ENCODE measurements at regions not wholly inside any gene's neighbourhood (a gene's known extent, or its start where the extent isn't known, plus 50 kb on each side); places are given as distances from the start of the nearest gene placed in this dataset.

DNA sequence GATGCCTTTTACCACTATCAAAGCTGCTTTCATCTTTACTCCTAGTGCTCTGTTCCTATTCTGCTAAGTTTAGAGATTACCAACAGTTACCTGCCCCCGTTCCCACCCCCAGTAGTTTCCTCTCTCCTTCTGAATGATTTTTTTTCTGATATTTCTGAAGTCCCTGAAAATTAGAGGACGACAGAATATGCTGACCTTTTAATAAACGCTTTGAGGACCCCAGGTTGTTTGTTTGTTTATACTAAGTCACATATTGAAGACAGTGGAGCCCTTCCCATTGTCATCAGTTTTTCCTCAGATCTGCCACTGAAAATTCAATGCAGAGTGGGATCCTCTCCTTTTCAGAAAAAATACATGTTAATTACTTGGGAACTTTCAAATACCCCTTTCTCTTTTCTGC, 1039.3 kb upstream of the AGA start:
- Histone ChIP-seq H3K27ac (no peak overlapping the region), H3K4me1 (no peaks in the 10 kb centered on the region), H3K36me3 (replicated peaks in 1 of 2; ENCODE audit: insufficient read depth in 1 of 2, low read depth in 2 of 2) (no peaks in the 10 kb centered on the region), H3K4me3 (no peak overlapping the region), H3K27me3 (no peaks in the 10 kb centered on the region), H3K9me3 (no peaks in the 10 kb centered on the region)
- DNase-seq (no peak), ATAC-seq (no peak)
- intact Hi-C loops (cut with DNase I): no loop called here
- no peak for TF ChIP-seq POLR2A (IDR thresholded peaks at IDR 0.05)
- TF ChIP-seq, protein P1, sequence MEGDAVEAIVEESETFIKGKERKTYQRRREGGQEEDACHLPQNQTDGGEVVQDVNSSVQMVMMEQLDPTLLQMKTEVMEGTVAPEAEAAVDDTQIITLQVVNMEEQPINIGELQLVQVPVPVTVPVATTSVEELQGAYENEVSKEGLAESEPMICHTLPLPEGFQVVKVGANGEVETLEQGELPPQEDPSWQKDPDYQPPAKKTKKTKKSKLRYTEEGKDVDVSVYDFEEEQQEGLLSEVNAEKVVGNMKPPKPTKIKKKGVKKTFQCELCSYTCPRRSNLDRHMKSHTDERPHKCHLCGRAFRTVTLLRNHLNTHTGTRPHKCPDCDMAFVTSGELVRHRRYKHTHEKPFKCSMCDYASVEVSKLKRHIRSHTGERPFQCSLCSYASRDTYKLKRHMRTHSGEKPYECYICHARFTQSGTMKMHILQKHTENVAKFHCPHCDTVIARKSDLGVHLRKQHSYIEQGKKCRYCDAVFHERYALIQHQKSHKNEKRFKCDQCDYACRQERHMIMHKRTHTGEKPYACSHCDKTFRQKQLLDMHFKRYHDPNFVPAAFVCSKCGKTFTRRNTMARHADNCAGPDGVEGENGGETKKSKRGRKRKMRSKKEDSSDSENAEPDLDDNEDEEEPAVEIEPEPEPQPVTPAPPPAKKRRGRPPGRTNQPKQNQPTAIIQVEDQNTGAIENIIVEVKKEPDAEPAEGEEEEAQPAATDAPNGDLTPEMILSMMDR (IDR thresholded peaks at IDR 0.05): no peak
- WGBS, 2 donors: 27 to 49% methylated on average over 3 of the region's 3 CpGs

DNA sequence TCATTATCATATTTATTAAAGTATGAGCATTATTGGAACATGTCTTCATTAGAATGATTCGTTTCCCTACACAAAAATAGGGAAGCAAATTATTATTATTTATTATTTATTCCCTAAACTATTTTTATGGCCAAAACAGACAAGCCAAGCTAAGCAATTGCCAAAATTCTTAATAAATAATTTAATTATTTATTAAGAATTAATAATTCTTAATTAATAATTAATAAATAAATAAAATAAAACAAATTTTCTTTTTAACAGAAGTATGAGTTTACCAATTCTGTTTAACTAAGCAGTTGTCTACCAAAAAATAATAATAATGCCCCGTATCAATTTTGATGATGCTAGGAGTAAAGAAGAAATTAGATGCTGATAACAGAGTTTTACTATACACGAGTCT, 1080.8 kb upstream of the AGA start:
- Histone ChIP-seq H3K36me3 (replicated peaks in 1 of 2; ENCODE audit: insufficient read depth in 1 of 2, low read depth in 2 of 2) (no peaks in the 10 kb centered on the region), H3K9me3 (no peaks in the 10 kb centered on the region), H3K27ac (no peak overlapping the region), H3K27me3 (no peaks in the 10 kb centered on the region), H3K4me1 (no peaks in the 10 kb centered on the region), H3K4me3 (no peak overlapping the region)
- no peak for ATAC-seq
- intact Hi-C loops (cut with DNase I): no loop called here
- TF ChIP-seq, protein P1 (IDR thresholded peaks at IDR 0.05): no peak
- no peak for TF ChIP-seq POLR2A (IDR thresholded peaks at IDR 0.05)
- WGBS, 2 donors: 61 to 64% methylated on average over 3 of the region's 3 CpGs
- no peak for DNase-seq

DNA sequence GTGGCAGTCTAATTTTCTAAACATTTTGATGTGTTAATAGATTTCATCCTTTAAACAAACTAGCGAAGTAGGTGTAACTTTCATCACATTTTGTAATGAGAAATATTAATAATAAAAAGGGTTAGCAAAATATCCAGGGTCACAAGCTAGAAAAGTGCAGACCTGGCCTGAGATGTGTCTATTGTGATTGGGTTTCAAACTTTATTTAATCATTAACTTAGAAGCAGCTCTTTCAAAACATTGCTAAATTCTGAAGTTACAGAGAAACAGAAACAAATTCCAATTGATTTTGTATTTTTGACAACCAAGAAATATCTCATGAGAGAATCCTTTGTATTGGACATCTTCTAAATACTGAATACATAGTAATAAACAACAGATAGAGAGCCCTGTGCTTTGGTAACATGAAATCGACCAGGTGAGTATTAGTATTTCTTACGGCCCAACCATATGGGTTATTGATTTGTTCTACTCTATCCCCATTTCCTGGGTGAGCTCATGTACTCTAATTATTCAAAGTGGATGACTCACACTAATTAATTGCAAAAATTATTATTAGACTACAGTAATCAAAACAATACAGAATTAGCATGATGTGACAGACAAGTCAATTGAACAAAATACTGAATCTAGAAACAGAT, 1093.8 kb upstream of the AGA start:
- H3K4me1 ChIP-seq: no peaks in the 10 kb centered on the region
- H3K9me3 ChIP-seq: no peaks in the 10 kb centered on the region
- WGBS, 2 donors: 26 to 52% methylated on average over 3 of the region's 3 CpGs
- no peak overlapping the region for H3K4me3 ChIP-seq
- DNase-seq (no peak), ATAC-seq (no peak)
- intact Hi-C loops (cut with DNase I): no loop called here
- H3K27me3 ChIP-seq: no peaks in the 10 kb centered on the region
- no peaks in the 10 kb centered on the region for H3K36me3 ChIP-seq (replicated peaks in 1 of 2; ENCODE audit: insufficient read depth in 1 of 2, low read depth in 2 of 2)
- no peak overlapping the region for H3K27ac ChIP-seq
- TF ChIP-seq POLR2A (IDR thresholded peaks at IDR 0.05): no peak
- TF ChIP-seq, protein P1 (IDR thresholded peaks at IDR 0.05): no peak

DNA sequence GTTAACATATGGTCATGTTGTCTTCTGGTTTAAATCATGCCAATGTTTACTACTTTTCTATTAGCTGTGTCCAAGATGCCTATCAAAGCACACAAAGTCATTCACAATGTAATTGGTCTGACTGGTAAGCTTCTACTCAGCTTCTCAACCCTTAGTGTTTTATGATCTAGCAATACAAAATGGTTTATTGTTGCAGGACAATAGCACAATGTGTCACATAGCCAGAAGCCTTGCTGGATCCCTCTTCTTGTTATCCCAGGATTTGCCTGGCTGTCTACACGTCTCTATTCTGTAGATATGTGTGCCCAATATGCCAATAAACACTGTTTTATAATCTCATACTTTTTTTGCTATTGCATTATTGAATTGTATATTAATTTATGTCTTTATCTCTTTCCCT, 1111.0 kb upstream of the AGA start:
- no peak for ATAC-seq
- Histone ChIP-seq H3K27me3 (peaks cover 0 to 3% of the 10 kb centered on the region in 2 donors), H3K9me3 (no peaks in the 10 kb centered on the region)

More for the DNA sequence above, 1111.0 kb upstream of the AGA start:
- Histone ChIP-seq H3K4me3 (no peak overlapping the region), H3K27ac (no peak overlapping the region), H3K4me1 (no peaks in the 10 kb centered on the region), H3K36me3 (replicated peaks in 1 of 2; ENCODE audit: insufficient read depth in 1 of 2, low read depth in 2 of 2) (no peaks in the 10 kb centered on the region)
- TF ChIP-seq, protein P1 (IDR thresholded peaks at IDR 0.05): no peak
- no peak for TF ChIP-seq POLR2A (IDR thresholded peaks at IDR 0.05)
- WGBS, 2 donors: 0 to 30% methylated on average over 1 of the region's 1 CpG
- no peak for DNase-seq
- intact Hi-C loops (cut with DNase I): no loop called here
